GM12878 (cell line): ENCODE measurements at regions not wholly inside any gene's neighbourhood (a gene's known extent, or its start where the extent isn't known, plus 50 kb on each side); places are given as distances from the start of the nearest gene placed in this dataset.

Experiments
- ATAC-seq: fragments of 200-7000 bp; cut with Tn5 transposase; 3 replicates; pipeline ENCODE4 v1.9.1; 2020; ENCODE audit warnings: mild to moderate bottlenecking, moderate library complexity
- BruUV-seq: library from RNA; stranded (reverse); fragments of 400-500 nt; replicated peaks from 2 replicates; lab custom pipeline; 2021; lab: Mats Ljungman, UMichigan
- CTCF ChIA-PET: fragments of 300-600 bp; sonication (Branson Sonifier 250); formaldehyde crosslinking; extraction: SDS; loops from one replicate; lab custom pipeline; 2021; ENCODE audit warnings: inconsistent platforms; lab: Yijun Ruan, JAX
- POLR2A ChIA-PET: fragments of 350-600 bp; formaldehyde crosslinking; extraction: SDS; loops from one replicate; lab custom pipeline; 2021; ENCODE audit warnings: inconsistent platforms; lab: Charles Lee
- RAD21 ChIA-PET: fragments of 300-600 bp; sonication (Branson Sonifier 250); formaldehyde crosslinking; loops from one replicate; lab custom pipeline; 2023; ENCODE audit warnings: antibody characterized with exemption; ENCODE audit not compliant: unreplicated experiment; lab: Charles Lee
- SMC1A ChIA-PET: fragments of 300-600 bp; sonication (Branson Sonifier 250); formaldehyde crosslinking; loops from one replicate; lab custom pipeline; 2023; ENCODE audit not compliant: unreplicated experiment, uncharacterized antibody; lab: Charles Lee
- DNase-seq: peaks from one replicate; pipeline ENCODE4 v3.0.0-alpha.2; 2011; ENCODE audit warnings: low read depth, low spot score
- FAIRE-seq: peaks from 3 replicates; lab custom pipeline; 2011; peaks lifted over from hg19 to GRCh38; lab: Jason Lieb, UNC
- H2AFZ ChIP-seq: 2 replicates; pipeline ENCODE4 v1.6.0; 2011; ENCODE audit warnings: low read depth, low read length, control low read depth; ENCODE audit not compliant: control insufficient read depth
- H3K27ac ChIP-seq: 2 replicates; pipeline ENCODE4 v1.5.1; 2011; ENCODE audit warnings: control low read depth; ENCODE audit not compliant: control insufficient read depth, insufficient read depth
- H3K27me3 ChIP-seq, 2 experiments: replicated peaks in 1 of 2; 2 replicates each; pipeline versions ENCODE4 v1.6.0 to v1.6.1; 2011; ENCODE audit warnings: low read length in 1 of 2; ENCODE audit not compliant: control insufficient read depth in 2 of 2, insufficient read depth in 2 of 2
- H3K36me3 ChIP-seq, 2 experiments: 2 replicates each; pipeline ENCODE4 v1.5.1; 2011; ENCODE audit warnings: low read length in 1 of 2; ENCODE audit not compliant: control insufficient read depth in 2 of 2, insufficient read depth in 2 of 2
- H3K4me1 ChIP-seq: 2 replicates; pipeline ENCODE4 v1.6.1; 2011; ENCODE audit warnings: mild to moderate bottlenecking, low read length, moderate library complexity, mixed read lengths; ENCODE audit not compliant: control insufficient read depth, insufficient read depth
- H3K4me2 ChIP-seq: 2 replicates; pipeline ENCODE4 v1.6.0; 2011; ENCODE audit warnings: control low read depth; ENCODE audit not compliant: control insufficient read depth, insufficient read depth
- H3K4me3 ChIP-seq: fragments of 200-600 bp; sonication (generic); 2 replicates; pipeline ENCODE4 v1.5.1; 2016
- H3K79me2 ChIP-seq: 2 replicates; pipeline ENCODE4 v1.6.0; 2011; ENCODE audit warnings: low read length; ENCODE audit not compliant: control insufficient read depth, insufficient read depth
- H3K9ac ChIP-seq: 2 replicates; pipeline ENCODE4 v1.8.0; 2011; ENCODE audit warnings: low read length, control low read depth, mixed read lengths; ENCODE audit not compliant: control insufficient read depth, insufficient read depth
- H3K9me3 ChIP-seq: replicated peaks from 3 replicates; pipeline ENCODE4 v1.5.1; 2011; ENCODE audit warnings: mild to moderate bottlenecking, low read length; ENCODE audit not compliant: control insufficient read depth, insufficient read depth
- H4K20me1 ChIP-seq: 2 replicates; pipeline ENCODE4 v1.6.0; 2011; ENCODE audit not compliant: control insufficient read depth, insufficient read depth
- ATF7 ChIP-seq: fragments of 450-650 bp; IDR thresholded peaks from 2 replicates; pipeline ENCODE4 v1.6.1; 2016; ENCODE audit warnings: low read depth, mild to moderate bottlenecking
- BACH1 ChIP-seq: fragments of 450-650 bp; IDR thresholded peaks from 2 replicates; pipeline ENCODE4 v1.6.1; 2017; ENCODE audit warnings: mild to moderate bottlenecking, borderline replicate concordance
- CBFB ChIP-seq: IDR thresholded peaks from 2 replicates; pipeline ENCODE4 v1.6.1; 2016; ENCODE audit warnings: antibody characterized with exemption, low read depth
- CBX3 ChIP-seq: fragments of 200-600 bp; sonication (generic); IDR thresholded peaks from 2 replicates; pipeline ENCODE4 v1.6.1; 2016; ENCODE audit warnings: low read depth, borderline replicate concordance
- EP300 ChIP-seq, 2 experiments: fragments of 150-350 bp in 1 of 2; IDR thresholded peaks; 2 replicates each; pipeline ENCODE4 v1.6.1; 2011 to 2012; ENCODE audit warnings: low read depth in 2 of 2, low read length in 2 of 2, borderline replicate concordance in 1 of 2, improper control_type of control experiment in 1 of 2, inconsistent platforms in 1 of 2; ENCODE audit not compliant: control insufficient read depth in 1 of 2
- ETV6 ChIP-seq, 2 experiments: fragments of 450-650 bp in 1 of 2; IDR thresholded peaks in 1 of 2; conservative IDR thresholded peaks in 1 of 2; 2 replicates each; pipeline ENCODE4 v1.6.1; 2014; ENCODE audit warnings: antibody characterized with exemption in 1 of 2, borderline replicate concordance in 1 of 2, low read depth in 1 of 2, mild to moderate bottlenecking in 1 of 2, moderate library complexity in 1 of 2
- MAX ChIP-seq: IDR thresholded peaks from 2 replicates; pipeline ENCODE4 v1.6.1; 2012; ENCODE audit warnings: low read depth, low read length, improper control_type of control experiment
- NRF1 ChIP-seq: conservative IDR thresholded peaks from 2 replicates; pipeline ENCODE4 v1.6.1; 2011; ENCODE audit warnings: mild to moderate bottlenecking, low read depth, low read length, improper control_type of control experiment
- RAD21 ChIP-seq: IDR thresholded peaks from 2 replicates; pipeline ENCODE4 v1.6.1; 2011; ENCODE audit warnings: mild to moderate bottlenecking, low read depth, low read length, moderate library complexity; ENCODE audit not compliant: insufficient read depth
- SIX5 ChIP-seq: IDR thresholded peaks from 2 replicates; pipeline ENCODE4 v1.6.1; 2011; ENCODE audit warnings: mild to moderate bottlenecking, low read depth, low read length, moderate library complexity; ENCODE audit not compliant: severe bottlenecking
- SRF ChIP-seq, 2 experiments: IDR thresholded peaks; 2 replicates each; pipeline ENCODE4 v1.6.1; 2011; ENCODE audit warnings: low read depth in 2 of 2, low read length in 2 of 2, mild to moderate bottlenecking in 1 of 2, moderate library complexity in 1 of 2
- TCF3 ChIP-seq: IDR thresholded peaks from 2 replicates; pipeline ENCODE4 v1.6.1; 2012; ENCODE audit warnings: low read depth, mild to moderate bottlenecking, low read length, borderline replicate concordance; ENCODE audit not compliant: insufficient read depth
- YY1 ChIP-seq: IDR thresholded peaks from 2 replicates; pipeline ENCODE4 v1.6.1; 2011; ENCODE audit warnings: low read depth, mild to moderate bottlenecking, low read length
- ZBTB33 ChIP-seq: fragments of 450-650 bp; IDR thresholded peaks from 2 replicates; pipeline ENCODE4 v1.6.1; 2017; ENCODE audit warnings: mild to moderate bottlenecking
- ZNF207 ChIP-seq: fragments of 450-650 bp; IDR thresholded peaks from 2 replicates; pipeline ENCODE4 v1.6.1; 2014; ENCODE audit warnings: antibody characterized with exemption, mild to moderate bottlenecking, borderline replicate concordance
- ZNF274 ChIP-seq: IDR thresholded peaks from one replicate; pipeline ENCODE4 v1.8.0; 2011; ENCODE audit not compliant: insufficient read length, insufficient read depth
- WGBS: methylation state at CpG from one replicate; pipeline ENCODE4 v1.1.6; 2016; ENCODE audit warnings: low lambda C conversion rate; ENCODE audit not compliant: insufficient replicate concordance, insufficient coverage; ENCODE audit errors: missing lambda C conversion rate; 5-methylcytosine and 5-hydroxymethylcytosine counted together
- in situ Hi-C: fragments of 300-500 bp; cut with MboI; formaldehyde crosslinking; loops from 9 replicates; pipeline ENCODE4 v1.14.3; 2018; ENCODE audit warnings: mixed read lengths
- intact Hi-C: fragments of 100-400 bp; cut with micrococcal nuclease; formaldehyde crosslinking; loops from one replicate; pipeline ENCODE4 v1.14.2; 2022; ENCODE audit not compliant: unreplicated experiment

- Histone ChIP-seq H3K36me3 (no peaks in the 10 kb centered on the region), H3K79me2 (no peaks in the 10 kb centered on the region), H3K4me1 (no peaks in the 10 kb centered on the region), H3K9ac (no peak overlapping the region), H3K9me3 (no peaks in the 10 kb centered on the region), H3K27me3 (no peaks in the 10 kb centered on the region), H3K27ac (no peak overlapping the region), H3K4me2 (no peak overlapping the region), H2AFZ (no peak overlapping the region), H4K20me1 (no peaks in the 10 kb centered on the region), H3K4me3 (no peak overlapping the region)
- no peak for DNase-seq
- RAD21 ChIA-PET = no interaction called here
- POLR2A ChIA-PET = no interaction called here
- CTCF ChIA-PET = no interaction called here
- 18% methylated on average over 1 of the region's 1 CpG for WGBS
- TF ChIP-seq ETV6 (conservative IDR thresholded peaks at IDR 0.05 in 1 of 2, IDR thresholded peaks at IDR 0.05 in 1 of 2; ENCODE audit: borderline replicate concordance in 1 of 2, low read depth in 1 of 2) = no peak
- no peak for TF ChIP-seq MAX
- no peak for TF ChIP-seq ATF7
- TF ChIP-seq EP300 (IDR thresholded peaks at IDR 0.05; ENCODE audit: borderline replicate concordance in 1 of 2, control insufficient read depth in 1 of 2, low read depth in 2 of 2, low read length in 2 of 2) = no peak
- TF ChIP-seq SRF (IDR thresholded peaks at IDR 0.05; ENCODE audit: low read depth in 2 of 2, low read length in 2 of 2) = no peak
- TF ChIP-seq ZBTB33 = no peak
- no peak for TF ChIP-seq BACH1
- no peak for TF ChIP-seq CBX3
- no peak for TF ChIP-seq RAD21
- TF ChIP-seq ZNF274 = no peak
- no peak for TF ChIP-seq TCF3
- no peak for TF ChIP-seq NRF1
- TF ChIP-seq YY1 = no peak
- no peak for TF ChIP-seq SIX5
- TF ChIP-seq ZNF207 = no peak
- no peak for TF ChIP-seq CBFB
- no peak for ATAC-seq
- no peak for FAIRE-seq
- no TSS peak for BruUV-seq
- SMC1A ChIA-PET = interaction anchor here (0.7 kb wide), 1 partner anchor 222 kb away, joined by 3 read pairs; no protein-coding TSS in a partner anchor
- intact Hi-C loops = no loop called here
- in situ Hi-C loops = no loop called here
These were observed 386.1 kb downstream of the DNAH5 start for GRCh38 chr5:13558408-13558807.
